ENCODE measurements at regions not wholly inside any gene's neighbourhood (a gene's known extent, or its start where the extent isn't known, plus 50 kb on each side); places are given as distances from the start of the nearest gene placed in this dataset.
"Not testable (repeated sequence)": the region's sequence is repeated elsewhere in the genome, so short reads cannot be mapped to it uniquely, and the experiment has no call there.

DNA sequence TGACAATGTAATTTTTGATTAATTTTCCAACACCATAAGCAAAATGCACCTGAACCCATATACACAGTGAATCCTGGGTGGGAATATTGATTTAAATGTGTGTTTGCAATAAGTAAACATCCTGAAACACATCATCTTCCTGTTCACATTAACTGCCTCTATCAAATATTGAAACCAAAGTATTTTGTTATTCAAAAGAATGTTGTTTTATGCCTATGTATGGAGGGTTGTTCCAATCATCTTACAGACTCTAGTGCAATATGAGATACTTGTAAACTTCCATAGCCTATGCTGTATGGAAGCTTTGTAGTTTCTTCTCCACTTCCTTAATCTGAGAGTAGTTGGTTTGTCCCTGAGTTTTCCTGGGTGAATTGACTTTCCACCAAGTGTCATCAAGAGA is 105.4 kb upstream of the SLC7A11 start:
- no peak for DNase-seq

DNA sequence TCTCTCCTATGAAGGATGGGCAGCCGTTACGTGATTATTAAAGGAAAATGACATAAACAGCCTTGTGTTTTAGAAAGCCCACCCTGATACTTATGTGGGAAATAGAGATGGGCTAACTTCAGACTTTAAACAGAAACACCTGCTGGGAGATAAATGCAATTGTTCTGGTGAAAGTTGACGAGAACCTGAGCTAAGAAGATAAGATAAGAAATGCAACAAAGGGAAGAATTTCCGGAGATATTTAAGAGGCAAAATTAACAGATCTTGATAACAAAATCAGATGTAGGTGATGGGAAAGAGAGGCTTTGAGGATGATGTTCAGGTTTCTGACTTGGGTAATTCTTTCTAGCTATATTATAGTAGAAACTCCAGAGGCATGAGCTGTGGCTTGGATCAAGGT is 102.7 kb upstream of the SLC7A11 start:
- DNase-seq: no peak

DNA sequence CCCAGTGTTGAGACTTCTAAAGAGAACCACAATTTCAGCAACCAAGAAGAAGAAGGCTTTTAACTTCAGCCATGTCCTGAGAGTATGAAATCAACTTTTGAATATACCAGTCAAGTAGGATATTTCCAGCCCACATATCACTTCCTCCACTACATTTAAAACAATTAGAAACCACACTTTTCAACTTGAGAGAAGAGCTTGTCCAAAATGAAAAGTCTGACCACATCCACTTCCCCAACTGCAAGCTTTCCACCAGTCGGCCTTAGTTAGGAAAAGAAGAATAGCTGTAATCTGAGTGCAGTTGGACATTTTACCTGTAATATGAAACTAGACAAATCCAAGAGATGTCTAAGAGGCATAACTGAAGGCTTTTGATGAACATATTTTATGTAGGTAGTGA is 101.9 kb upstream of the SLC7A11 start:
- no peak for DNase-seq

DNA sequence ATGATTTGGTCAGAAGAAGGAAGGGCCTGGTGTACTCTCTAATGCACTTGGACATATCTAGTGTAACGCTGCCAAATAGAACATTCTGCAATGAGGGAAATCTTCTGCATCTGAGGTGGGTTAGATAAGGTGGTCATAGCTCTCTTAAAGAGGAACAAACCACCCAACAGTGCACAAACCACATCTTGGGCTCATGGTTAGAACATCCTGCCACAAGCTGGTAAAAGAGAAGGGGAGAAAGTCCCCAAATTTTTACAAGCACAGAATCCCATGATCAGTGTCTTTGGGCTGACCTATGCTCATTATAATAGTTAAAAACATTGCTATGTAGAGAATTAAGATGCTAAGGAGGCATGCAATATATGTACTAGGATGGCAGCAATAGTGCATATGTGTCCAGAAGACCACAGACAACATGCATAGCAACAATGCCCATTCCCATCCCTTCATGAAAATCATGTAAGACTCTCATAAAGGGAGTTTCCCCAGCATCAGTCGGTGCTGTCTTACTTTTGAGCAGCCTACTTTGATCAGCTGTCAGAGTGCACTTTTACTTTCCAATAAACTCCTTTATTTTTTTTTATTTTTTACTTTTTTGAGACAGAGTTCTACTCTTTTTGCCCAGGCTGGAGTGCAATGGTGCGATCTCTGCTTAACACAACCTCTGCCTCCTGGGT is 99.7 kb upstream of the SLC7A11 start:
- DNase-seq: no peak

DNA sequence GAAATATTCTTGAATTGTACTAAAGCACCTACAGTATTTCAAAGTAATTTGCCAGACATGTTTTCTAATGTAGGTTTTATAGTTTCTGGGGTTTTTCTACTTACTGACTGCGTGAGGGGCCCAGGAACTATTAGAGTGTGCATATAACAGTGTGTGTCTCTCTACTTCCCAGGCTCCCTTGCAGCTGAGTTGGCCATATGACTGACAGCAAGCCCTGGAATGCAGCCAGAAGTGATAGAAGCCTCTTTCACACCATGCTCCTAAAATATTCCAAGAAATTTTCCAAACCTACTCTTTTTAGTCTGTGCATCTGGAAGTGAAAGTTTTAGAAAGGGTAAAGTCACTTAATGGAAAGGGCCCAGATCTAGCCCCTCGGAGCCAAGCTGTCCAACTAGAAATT is 96.7 kb upstream of the SLC7A11 start:
- DNase-seq: no peak

DNA sequence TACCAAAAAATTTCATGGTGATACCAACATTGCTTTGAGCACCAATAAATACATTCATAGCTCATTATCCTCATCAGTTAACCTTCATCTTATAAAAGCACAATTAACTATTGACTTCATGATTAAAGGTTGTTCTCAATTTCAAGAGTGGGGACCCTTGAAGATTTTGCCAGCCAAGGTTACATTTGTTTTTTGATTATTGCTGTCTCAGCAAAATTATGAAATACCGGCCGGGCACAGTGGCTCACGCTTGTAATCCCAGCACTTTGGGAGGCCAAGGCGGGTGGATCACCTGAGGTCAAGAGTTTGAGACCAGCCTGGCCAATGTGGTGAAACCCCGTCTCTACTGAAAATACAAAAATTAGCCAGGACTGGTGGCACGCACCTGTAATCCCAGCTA is 96.1 kb upstream of the SLC7A11 start:
- not testable (repeated sequence) for DNase-seq

DNA sequence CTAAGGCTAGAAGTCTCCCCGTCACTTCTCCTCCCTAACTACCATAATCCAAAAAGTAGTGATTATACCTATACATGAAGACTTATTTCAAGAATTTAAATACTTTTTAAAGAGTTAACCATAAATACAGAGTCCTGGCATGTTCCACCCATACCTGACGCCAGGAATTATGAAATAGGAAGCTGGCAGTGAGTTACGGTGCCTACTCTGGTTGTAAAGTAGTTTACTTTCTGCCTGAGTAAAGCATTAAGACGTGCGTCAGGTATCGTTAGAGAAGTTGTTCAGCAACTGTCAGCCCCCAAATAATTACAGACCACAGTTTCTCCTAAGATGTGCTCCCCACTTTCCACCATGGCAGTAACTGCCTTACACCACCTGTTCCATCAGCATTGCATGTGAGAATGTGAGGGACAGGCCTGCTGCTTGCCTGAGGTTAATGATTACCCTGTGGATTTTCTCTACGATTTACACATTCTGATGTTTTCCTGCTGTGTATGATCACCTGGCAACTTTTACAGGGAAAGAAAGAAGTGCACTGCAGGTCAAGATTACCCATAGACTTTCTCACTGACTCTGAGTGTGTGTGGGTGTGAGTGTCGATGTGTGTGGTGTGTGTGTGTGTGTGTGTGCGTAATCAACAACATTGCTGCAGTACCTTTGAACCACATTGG is 92.3 kb upstream of the SLC7A11 start:
- no peak for DNase-seq

DNA sequence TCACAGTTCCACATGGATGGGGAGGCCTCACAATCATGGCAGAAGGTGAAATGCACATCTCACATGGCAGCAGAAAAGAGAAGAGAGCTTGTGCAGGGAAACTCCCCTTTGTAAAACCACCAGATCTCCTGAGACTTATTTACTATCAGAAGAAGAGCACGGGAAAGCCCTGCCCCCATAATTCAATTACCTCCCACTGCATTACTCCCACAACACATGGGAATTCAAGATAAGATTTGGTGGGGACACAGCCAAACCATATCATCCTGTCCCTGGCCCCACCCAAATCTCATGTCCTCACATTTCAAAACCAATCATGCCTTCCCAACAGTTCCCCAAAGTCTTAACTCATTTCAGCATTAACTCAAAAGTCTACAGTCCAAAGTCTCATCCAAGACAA is 90.3 kb upstream of the SLC7A11 start:
- not testable (repeated sequence) for DNase-seq

DNA sequence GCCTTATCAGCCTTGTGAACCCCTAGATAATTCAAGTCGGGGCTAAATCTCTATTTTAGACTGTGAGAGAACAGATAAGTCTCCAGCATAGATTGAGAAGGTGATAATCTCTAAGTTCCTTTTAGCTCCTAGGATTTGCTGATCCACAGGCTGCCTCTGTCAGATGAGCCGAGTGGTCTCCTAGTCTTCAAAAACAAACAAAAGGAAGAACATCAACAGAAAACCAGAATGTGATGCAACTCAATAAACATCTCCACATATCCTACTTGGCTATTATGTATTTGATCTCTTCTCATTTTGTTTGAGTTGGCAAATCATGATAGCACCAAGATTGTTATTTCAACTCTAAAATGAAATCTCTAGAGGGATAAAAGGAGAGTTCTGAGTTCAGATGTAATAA is 88.4 kb upstream of the SLC7A11 start:
- DNase-seq: no peak

DNA sequence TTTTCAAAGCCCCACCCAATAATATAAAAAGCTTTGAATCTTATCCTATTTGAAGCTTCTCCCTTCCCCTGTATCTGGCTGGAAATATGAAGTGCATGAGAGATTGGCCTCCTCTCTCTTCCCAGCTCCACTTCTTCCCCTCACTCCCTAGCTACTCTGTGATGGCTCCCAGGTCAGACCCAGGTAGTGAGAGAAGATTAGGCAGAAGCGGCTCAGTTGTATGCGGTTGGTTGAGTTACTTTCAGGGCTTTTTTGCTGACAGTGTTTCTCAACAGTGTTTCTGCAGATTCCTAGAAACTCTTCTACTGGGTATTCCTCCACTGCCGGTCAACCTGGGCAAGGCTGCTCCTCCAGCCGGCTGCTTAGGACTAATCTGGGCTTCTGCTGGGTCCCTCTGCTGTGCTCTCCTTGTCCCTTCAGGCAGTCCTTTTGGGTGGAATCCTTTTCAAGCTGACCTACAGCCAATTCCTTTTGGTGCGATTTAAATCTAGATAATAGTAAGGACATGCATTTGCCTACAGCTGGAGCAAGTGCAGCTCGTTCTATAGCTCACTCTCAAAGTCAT is 87.4 kb upstream of the SLC7A11 start:
- DNase-seq: no peak

DNA sequence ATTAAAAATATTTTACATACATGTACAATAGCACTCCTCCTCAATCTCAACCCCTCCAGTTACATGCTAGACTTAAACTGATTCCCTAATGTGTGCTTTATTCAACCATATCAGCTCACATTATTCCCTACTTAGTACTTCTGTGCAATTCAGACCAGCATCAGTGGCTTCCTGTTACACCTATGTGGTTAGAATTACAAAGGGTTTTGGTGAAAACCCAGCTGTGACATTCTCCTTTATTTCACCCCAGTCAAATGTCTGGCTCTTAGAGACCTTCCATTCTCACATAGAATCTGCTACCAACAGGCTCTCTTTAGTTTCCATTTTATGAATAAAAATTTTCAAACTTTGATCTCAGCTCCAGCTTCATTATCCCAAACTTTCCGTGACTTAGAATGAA is 85.2 kb upstream of the SLC7A11 start:
- no peak for DNase-seq

DNA sequence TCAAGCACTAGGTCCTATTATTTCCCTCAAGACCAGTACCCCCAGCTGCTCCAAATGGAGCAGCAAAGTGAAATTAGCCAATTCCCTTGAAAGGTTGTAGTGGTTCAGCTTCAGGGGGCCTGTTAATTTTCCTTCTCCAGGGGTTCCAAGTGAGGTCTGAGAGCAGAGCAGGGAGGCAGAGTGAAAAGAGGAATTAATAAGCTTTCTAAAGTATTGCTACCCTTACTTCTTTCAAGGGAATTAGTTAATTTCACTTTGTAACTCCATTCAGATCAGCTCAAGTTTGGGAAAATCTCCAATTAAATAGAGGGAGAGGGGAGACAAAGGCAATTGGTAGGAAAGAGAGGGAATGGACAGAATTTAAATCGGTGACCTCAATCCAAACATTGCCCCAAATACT is 78.7 kb upstream of the SLC7A11 start:
- DNase-seq: no peak

DNA sequence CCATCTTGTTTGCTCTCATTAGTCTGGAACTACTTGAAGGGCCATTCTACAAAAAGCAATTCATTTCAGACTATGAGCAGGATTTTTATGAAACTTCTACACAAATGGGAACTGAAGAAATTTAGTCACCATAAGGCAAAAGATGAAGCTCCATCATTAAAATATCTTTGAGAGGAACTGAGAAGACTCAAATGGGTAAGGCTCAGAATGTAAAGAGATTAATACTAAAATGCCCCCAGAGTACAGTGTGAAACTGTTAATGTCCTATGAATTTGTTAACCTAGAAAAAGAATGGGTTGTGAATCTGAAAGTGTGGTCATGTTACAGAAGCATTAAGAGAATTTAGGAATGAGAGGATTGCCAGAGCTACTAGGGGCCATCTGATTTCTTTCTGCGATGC is 77.9 kb upstream of the SLC7A11 start:
- no peak for DNase-seq

DNA sequence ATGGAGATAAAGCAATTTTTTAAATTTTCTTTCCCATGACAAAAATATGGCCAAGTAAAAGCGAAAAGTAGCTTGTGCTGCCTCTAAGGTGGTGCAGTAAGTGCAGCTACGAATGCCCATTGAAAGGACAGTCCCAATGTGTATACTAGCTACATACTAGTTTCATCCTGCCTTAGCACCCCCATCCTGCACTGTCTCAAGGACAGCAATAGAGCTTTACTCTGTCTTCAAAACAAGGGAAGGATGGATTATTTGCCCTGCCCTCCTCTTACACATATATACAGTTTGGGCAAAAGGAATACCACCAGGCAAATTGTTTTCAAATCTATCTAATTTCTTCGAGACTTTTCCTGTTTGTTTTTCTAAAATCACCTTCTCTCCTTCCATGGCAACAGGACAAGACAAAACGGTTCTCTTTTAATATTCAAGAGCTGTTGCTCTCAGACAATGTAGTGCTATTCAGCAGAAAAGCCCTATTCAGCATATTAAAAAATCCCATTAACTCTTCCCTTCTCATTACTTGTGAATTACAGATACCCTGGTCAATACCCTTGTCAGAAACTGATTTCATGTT is 75.1 kb upstream of the SLC7A11 start:
- no peak for DNase-seq

DNA sequence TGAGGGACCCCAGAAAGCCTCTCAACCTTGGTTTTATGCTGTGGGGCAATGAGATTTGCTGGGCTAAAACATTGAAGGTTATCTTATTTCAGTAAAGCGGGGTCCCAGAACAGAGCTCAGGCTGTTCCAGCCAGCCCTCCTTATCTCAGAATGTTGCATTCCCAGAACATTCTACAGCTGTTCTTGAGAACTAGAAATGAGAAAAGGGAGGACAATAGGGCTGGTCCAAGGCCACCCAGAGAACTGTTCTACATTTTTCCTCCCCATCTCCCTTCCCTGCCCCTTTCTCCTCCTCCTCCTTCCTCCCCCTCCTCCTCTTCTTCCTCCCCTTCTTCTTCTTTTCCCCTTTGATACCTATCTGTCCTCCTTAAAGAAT is 70.4 kb upstream of the SLC7A11 start:
- DNase-seq: no peak

DNA sequence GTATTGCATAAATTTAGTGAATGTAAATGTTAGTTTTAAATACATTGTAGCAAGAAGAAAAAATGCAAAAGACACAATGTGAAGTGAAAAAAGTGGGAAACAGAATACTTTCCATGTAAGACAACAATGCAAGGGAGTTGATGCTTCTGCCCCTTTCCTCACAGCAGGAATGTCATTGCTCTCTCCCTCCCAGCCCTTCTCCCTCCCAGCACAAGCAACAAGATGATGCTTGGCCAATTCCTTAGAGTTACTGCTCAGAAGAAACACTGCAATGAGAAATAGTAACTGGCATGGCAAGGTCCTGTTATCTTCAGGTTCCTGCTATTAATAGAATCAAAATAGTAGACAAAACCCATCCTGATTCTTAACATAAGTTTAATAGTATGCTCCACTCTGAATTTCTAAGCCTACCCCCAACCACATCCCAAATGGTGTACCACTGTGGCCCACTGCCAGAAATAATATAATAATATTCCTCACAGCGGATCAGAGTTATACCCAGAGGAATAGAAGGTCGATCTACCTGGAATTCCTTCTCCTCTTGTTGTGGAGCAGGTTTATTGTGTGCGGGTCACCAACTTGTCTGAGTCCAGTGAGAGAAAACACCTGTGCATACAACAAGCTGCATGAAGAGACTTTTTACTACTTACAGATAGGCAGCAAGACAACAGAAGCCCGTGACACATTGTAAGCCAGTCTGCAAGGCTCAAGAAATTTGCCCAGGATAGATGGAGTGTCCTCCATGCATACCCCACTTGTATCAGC is 69.8 kb upstream of the SLC7A11 start:
- DNase-seq: no peak

DNA sequence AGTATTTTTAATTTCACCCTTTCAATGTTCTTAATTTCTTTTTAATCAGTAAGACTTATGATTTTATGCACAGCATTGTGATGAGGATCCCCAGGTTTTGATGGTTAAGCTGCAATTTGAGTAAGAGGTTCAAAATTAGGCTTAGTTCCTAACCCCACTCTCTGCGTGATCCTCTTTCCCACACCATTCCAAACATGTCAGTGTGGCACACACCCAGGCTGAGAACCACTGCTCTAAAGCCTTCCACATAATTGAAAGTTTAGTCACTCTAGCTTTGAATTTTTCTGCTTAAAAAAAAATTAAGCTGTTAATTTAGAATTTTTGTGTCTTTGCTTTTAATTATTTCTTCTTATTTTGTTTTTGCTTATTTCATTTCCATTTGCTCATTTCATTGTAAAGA is 68.8 kb upstream of the SLC7A11 start:
- no peak for DNase-seq

DNA sequence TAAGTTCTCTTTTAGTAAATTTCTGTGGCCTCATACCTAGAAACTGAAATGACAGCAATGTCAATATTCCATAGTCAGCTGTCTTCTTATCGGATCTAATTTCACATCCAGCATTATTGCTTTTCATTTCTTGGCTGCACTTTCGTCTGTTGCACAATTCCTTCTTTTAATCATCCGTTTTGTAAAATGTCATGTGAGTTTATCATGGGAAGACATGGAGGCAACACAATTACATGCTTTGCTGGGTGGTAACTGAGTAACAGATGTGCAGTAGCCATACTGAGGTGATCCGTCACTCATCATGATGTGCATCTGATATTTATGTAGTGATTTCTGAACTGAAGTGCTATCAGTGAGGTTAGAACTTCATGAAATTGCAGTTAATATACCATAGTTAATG is 68.3 kb upstream of the SLC7A11 start:
- no peak for DNase-seq

DNA sequence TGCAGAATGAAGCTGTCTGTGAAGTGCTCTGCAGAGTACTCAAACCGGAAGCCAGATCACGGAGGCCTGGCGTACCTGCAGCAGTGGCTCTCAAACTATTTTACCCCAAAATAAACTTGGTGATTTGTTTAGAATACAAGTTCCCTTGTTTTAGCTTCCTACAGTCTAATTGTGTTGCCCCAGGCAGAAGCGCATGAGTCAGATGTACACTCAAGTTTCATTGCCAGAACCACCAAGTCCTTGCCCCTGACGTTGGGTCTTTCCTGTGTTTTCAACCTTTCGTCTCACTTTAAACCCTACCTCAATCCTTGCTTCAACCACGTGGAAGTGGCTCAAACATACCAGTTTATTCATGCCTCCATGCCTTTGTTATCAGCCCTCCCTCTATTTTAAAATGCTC is 66.2 kb upstream of the SLC7A11 start:
- no peak for DNase-seq

DNA sequence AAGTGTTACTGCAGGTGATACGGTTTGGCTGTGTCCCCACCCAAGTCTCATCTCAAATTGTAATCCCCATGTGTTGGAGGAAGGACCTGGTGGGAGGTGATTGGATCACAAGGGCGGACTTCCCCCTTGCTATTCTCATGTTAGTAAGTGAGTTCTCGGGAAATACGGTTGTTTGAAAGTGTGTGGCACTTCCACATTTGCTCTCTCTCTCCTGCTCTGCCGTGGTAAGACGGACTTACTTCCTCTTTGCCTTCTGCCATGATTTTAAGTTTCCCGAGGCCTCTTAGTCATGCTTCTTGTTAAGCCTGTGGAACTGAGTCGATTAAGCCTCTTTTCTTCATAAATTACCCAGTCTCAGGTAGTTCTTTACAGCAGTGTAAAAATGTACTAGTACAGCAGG is 65.2 kb upstream of the SLC7A11 start:
- no peak for DNase-seq

DNA sequence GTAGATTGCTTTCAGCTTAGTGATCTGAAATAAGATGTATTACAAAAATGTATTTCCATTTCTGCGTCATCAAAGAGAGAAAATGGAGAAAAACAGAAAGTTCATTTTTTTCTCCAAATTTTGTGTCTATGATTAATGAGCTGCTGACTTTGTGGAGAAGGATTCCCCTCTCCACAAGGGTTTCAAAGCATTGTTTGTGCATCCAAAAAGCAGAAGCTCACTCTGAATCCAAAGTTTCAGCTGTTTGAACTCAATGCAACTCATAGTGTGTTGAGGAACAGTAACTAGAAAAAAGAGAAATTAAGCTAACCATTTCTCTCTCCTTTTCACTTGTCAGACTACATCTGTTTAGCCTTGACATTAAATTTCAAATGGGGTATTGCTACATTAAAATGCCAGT is 62.9 kb upstream of the SLC7A11 start:
- no peak for DNase-seq

DNA sequence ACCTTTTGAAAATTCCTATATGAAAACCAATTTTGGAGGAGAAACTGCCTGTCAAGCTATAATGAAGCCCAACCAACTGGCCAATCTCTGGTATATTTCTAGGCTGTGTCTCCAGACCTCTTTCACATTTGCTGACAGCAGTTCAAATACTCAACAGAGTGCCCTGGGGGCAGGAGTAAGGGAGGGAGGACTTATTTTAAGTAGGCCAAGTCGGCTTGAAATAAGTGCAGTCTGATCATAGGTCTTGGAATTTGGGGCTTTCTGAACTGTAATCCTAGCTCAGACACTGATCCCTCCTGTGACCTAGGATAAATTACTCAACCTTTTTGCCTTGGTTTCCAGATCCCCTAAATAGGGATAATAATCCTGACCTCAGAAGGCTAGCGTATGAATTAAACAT is 59.4 kb upstream of the SLC7A11 start:
- no peak for DNase-seq

DNA sequence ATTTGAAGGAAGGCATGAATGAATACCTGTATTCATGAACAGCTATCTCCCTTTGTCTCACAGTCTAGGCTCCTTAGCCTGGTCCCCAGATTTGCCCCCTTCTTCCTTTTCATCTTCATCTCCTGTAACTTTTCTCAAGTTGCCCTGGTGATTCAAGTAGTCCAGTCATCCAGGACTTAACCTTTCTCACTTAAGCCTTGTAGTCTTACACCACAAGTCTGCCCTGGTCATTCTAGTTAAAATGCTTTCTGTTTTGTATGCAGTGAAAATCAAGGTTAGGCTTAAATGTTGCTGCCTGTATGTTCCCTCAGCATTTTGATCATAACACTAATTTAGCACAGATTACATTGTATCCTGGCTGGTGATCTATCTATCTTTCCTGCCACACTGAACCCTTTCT is 58.5 kb upstream of the SLC7A11 start:
- DNase-seq: no peak

DNA sequence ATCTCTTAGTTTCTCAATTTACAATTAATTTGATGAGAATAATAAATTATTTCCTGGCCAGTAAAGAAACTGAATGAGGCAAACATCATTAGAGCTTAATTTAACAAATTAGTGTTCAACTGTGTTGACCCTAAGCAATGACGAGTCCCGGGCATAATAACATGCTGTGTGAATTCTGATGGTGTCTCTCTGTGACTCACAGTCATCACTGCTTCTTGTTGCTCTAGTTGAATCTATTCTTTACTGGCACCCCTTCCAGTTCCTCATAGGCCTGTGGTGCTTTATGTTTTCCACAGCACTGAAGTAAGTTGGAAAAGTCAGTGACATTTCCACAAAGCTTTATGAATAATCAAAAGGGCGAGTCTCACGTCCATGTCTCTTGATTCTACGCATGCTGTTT is 57.7 kb upstream of the SLC7A11 start:
- no peak for DNase-seq

All from activated effector memory CD4-positive, alpha-beta T cell treated with Interleukin-2 at 50 U/mL for 16 hours (primary cell).